ENCODE measurements at regions not wholly inside any gene's neighbourhood (a gene's known extent, or its start where the extent isn't known, plus 50 kb on each side); places are given as distances from the start of the nearest gene placed in this dataset.
A peak's percentile ranks its signal among the peaks of the same experiment; 100 is the strongest.
"Not testable (repeated sequence)": the region's sequence is repeated elsewhere in the genome, so short reads cannot be mapped to it uniquely, and the experiment has no call there.

- H3K27ac ChIP-seq, result no peak overlapping the region
Observed at GRCh38 chr2:65605058-65605742, 172.8 kb upstream of the SPRED2 start.

GRCh38 chr2:65604246-65604645 is 171.8 kb upstream of the SPRED2 start:
- no peak overlapping the region for H3K27ac ChIP-seq
- DNase-seq (ENCODE audit: low read depth, low spot score), result no peak

More at GRCh38 chr2:65605058-65605742, 172.8 kb upstream of the SPRED2 start:
- DNase-seq (ENCODE audit: low read depth, low spot score), result no peak

GRCh38 chr2:65602603-65603235 is 170.3 kb upstream of the SPRED2 start:
- H3K27ac ChIP-seq, result no peak overlapping the region
- DNase-seq (ENCODE audit: low read depth, low spot score), result no peak

- not testable (repeated sequence) for DNase-seq (ENCODE audit: low read depth, low spot score); H3K27ac ChIP-seq
Observed at GRCh38 chr2:65600871-65601270, 168.5 kb upstream of the SPRED2 start.

GRCh38 chr2:65600351-65600750 is 168.0 kb upstream of the SPRED2 start:
- not testable (repeated sequence) for DNase-seq (ENCODE audit: low read depth, low spot score); H3K27ac ChIP-seq

- no peak for DNase-seq (ENCODE audit: low read depth, low spot score)
Observed at GRCh38 chr2:65599693-65600092, 167.3 kb upstream of the SPRED2 start.

GRCh38 chr2:65598996-65599395 is 166.6 kb upstream of the SPRED2 start:
- H3K27ac ChIP-seq, result no peak overlapping the region
- no peak for DNase-seq (ENCODE audit: low read depth, low spot score)

More at GRCh38 chr2:65599693-65600092, 167.3 kb upstream of the SPRED2 start:
- H3K27ac ChIP-seq, result no peak overlapping the region

GRCh38 chr2:65598264-65598663 is 165.9 kb upstream of the SPRED2 start:
- no peak overlapping the region for H3K27ac ChIP-seq
- no peak for DNase-seq (ENCODE audit: low read depth, low spot score)

- DNase-seq (ENCODE audit: low read depth, low spot score), result no peak
Observed at GRCh38 chr2:65595630-65596029, 163.2 kb upstream of the SPRED2 start.

GRCh38 chr2:65594150-65594549 is 161.8 kb upstream of the SPRED2 start:
- DNase-seq (ENCODE audit: low read depth, low spot score), result no peak
- H3K27ac ChIP-seq, result no peak overlapping the region

More at GRCh38 chr2:65595630-65596029, 163.2 kb upstream of the SPRED2 start:
- no peak overlapping the region for H3K27ac ChIP-seq

GRCh38 chr2:65589667-65590066 is 157.3 kb upstream of the SPRED2 start:
- no peak for DNase-seq (ENCODE audit: low read depth, low spot score)
- H3K27ac ChIP-seq, result no peak overlapping the region

GRCh38 chr2:65587779-65588178 is 155.4 kb upstream of the SPRED2 start:
- H3K27ac ChIP-seq, result no peak overlapping the region
- no peak for DNase-seq (ENCODE audit: low read depth, low spot score)

GRCh38 chr2:65586516-65586915 is 154.1 kb upstream of the SPRED2 start:
- DNase-seq (ENCODE audit: low read depth, low spot score), result no peak
- H3K27ac ChIP-seq, result no peak overlapping the region

GRCh38 chr2:65583061-65583460 is 150.7 kb upstream of the SPRED2 start:
- no peak overlapping the region for H3K27ac ChIP-seq
- no peak for DNase-seq (ENCODE audit: low read depth, low spot score)

- no peak for DNase-seq (ENCODE audit: low read depth, low spot score)
- no peak overlapping the region for H3K27ac ChIP-seq
Observed at GRCh38 chr2:65582364-65582763, 150.0 kb upstream of the SPRED2 start.

GRCh38 chr2:65580824-65581223 is 148.4 kb upstream of the SPRED2 start:
- H3K27ac ChIP-seq, result no peak overlapping the region
- DNase-seq (ENCODE audit: low read depth, low spot score), result no peak

GRCh38 chr2:65579506-65580235 is 147.3 kb upstream of the SPRED2 start:
- no peak for DNase-seq (ENCODE audit: low read depth, low spot score)
- H3K27ac ChIP-seq, result no peak overlapping the region

- peak overlapping the region; percentile 92 for H3K27ac ChIP-seq
- no peak for DNase-seq (ENCODE audit: low read depth, low spot score)
Observed at GRCh38 chr2:65577654-65578053, 145.3 kb upstream of the SPRED2 start.

GRCh38 chr2:65576861-65577601 is 144.6 kb upstream of the SPRED2 start:
- H3K27ac ChIP-seq, result peak overlapping the region; percentile 92

GRCh38 chr2:65576278-65576677 is 143.9 kb upstream of the SPRED2 start:
- peak overlapping the region; percentile 92 for H3K27ac ChIP-seq
- DNase-seq (ENCODE audit: low read depth, low spot score), result no peak

More at GRCh38 chr2:65576861-65577601, 144.6 kb upstream of the SPRED2 start:
- DNase-seq (ENCODE audit: low read depth, low spot score), result peak; percentile 76

All from epithelial cell of prostate (primary cell).